Neural progenitor cell (in vitro differentiated cells): ENCODE measurements at regions not wholly inside any gene's neighbourhood (a gene's known extent, or its start where the extent isn't known, plus 50 kb on each side); places are given as distances from the start of the nearest gene placed in this dataset.
A peak's percentile ranks its signal among the peaks of the same experiment; 100 is the strongest.

Experiments
- DNase-seq: peaks from one replicate; pipeline ENCODE4 v3.0.0-alpha.2; 2016; ENCODE audit warnings: low spot score
- H2AFZ ChIP-seq: fragments of 200-600 bp; sonication (generic); replicated peaks from 2 replicates; pipeline ENCODE4 v1.6.1; 2016; ENCODE audit warnings: antibody characterized with exemption
- H3F3A ChIP-seq: fragments of 200-600 bp; sonication (generic); 2 replicates; pipeline ENCODE4 v1.6.1; 2016; ENCODE audit warnings: antibody characterized with exemption, low read depth
- H3K27ac ChIP-seq: fragments of 200-600 bp; sonication (generic); 2 replicates; pipeline ENCODE4 v1.5.1; 2016; ENCODE audit warnings: mild to moderate bottlenecking
- H3K27me3 ChIP-seq: fragments of 200-600 bp; sonication (generic); 2 replicates; pipeline ENCODE4 v1.6.1; 2016; ENCODE audit warnings: mild to moderate bottlenecking, moderate library complexity
- H3K36me3 ChIP-seq: fragments of 200-600 bp; sonication (generic); 2 replicates; pipeline ENCODE4 v1.5.1; 2016
- H3K4me1 ChIP-seq: fragments of 200-600 bp; sonication (generic); 2 replicates; pipeline ENCODE4 v1.6.1; 2016; ENCODE audit warnings: mixed run types
- H3K4me2 ChIP-seq: fragments of 200-600 bp; sonication (generic); 2 replicates; pipeline ENCODE4 v1.6.1; 2016
- H3K4me3 ChIP-seq: fragments of 200-600 bp; sonication (generic); 2 replicates; pipeline ENCODE4 v1.5.1; 2016
- H3K79me2 ChIP-seq: fragments of 200-600 bp; sonication (generic); 2 replicates; pipeline ENCODE4 v1.6.1; 2016; ENCODE audit warnings: low read depth
- H3K9ac ChIP-seq: fragments of 200-600 bp; sonication (generic); 2 replicates; pipeline ENCODE4 v1.6.1; 2016
- H3K9me3 ChIP-seq: fragments of 200-600 bp; sonication (generic); 2 replicates; pipeline ENCODE4 v1.5.1; 2016; ENCODE audit warnings: low read depth
- H4K20me1 ChIP-seq: fragments of 200-600 bp; sonication (generic); 2 replicates; pipeline ENCODE4 v1.6.1; 2016; ENCODE audit warnings: low read depth
- H3K27ac Mint-ChIP-seq: 3 replicates; pipeline ENCODE4 v1.8.0; 2021; ENCODE audit warnings: mixed read lengths
- H3K27me3 Mint-ChIP-seq: 2 replicates; pipeline ENCODE4 v1.8.0; 2022; ENCODE audit warnings: low read depth, mild to moderate bottlenecking, inconsistent platforms, moderate library complexity, mixed read lengths; ENCODE audit not compliant: insufficient read depth
- H3K36me3 Mint-ChIP-seq: 3 replicates; pipeline ENCODE4 v1.8.0; 2021; ENCODE audit warnings: mixed read lengths
- H3K4me1 Mint-ChIP-seq: 3 replicates; pipeline ENCODE4 v1.8.0; 2021; ENCODE audit warnings: mixed read lengths
- H3K4me3 Mint-ChIP-seq: 3 replicates; pipeline ENCODE4 v1.8.0; 2021; ENCODE audit warnings: mild to moderate bottlenecking, moderate library complexity, mixed read lengths
- H3K9me3 Mint-ChIP-seq: 3 replicates; pipeline ENCODE4 v1.8.0; 2020; ENCODE audit warnings: mixed read lengths
- EZH2 ChIP-seq: fragments of 200-600 bp; sonication (generic); IDR thresholded peaks from 2 replicates; pipeline ENCODE4 v1.6.1; 2017; ENCODE audit warnings: antibody characterized with exemption, mild to moderate bottlenecking, moderate library complexity
- EZH2phosphoT487 ChIP-seq: fragments of 200-600 bp; sonication (generic); IDR thresholded peaks from 2 replicates; pipeline ENCODE4 v1.6.1; 2017; ENCODE audit warnings: antibody characterized with exemption
- TF ChIP-seq, protein P1 (sequence below): fragments of 200-600 bp; sonication (generic); IDR thresholded peaks from 2 replicates; pipeline ENCODE4 v1.5.1; 2017; ENCODE audit warnings: antibody characterized with exemption, mild to moderate bottlenecking

DNA sequence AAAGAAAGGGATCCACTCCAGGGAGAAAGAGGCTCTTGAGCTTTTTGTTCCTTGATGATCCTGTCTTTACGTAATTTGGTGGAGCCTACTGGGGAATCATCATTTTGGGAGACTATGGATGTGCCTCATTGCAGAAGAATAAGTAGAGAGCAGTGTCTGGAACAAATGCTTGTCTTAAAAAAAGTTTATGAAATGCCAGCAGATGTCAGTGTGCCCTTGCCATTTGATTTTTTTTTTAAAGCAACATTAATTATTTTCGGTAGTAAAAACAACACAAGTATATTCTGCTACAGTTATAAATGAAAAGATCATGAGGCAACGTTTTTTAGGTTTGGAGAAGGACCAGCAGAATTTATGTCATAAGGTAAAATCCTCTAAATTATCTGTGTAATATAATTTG is 934.8 kb upstream of the EEF2KMT start:
- peaks cover 5% of the 10 kb centered on the region for H3K9me3 Mint-ChIP-seq

DNA sequence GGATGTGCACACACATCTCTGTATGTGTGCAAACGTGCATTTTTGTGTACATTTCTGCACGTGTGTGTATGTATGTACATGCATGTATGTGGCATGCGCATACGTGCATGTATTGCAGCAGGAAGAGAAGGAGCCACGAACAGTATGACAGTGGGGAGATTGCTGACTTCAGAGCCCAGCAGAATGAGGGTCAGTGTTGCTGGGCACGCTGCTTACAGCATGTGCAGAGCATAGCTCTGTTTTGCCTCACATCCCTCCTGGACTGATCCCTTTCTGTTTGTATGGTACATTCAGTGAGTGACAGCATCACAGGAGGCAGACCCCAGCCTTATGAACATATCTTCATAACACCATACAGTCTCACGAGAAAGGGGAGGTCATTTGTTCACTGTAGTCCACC is 934.0 kb upstream of the EEF2KMT start:
- Mint-ChIP-seq H3K9me3 (peaks cover 5% of the 10 kb centered on the region), H3K36me3 (peaks cover 9% of the 10 kb centered on the region), H3K27ac (no peak overlapping the region), H3K27me3 (no peaks in the 10 kb centered on the region), H3K4me1 (peaks cover 27% of the 10 kb centered on the region), H3K4me3 (no peak overlapping the region)
- DNase-seq, result no peak
- Histone ChIP-seq H3K27me3 (no peaks in the 10 kb centered on the region), H4K20me1 (no peaks in the 10 kb centered on the region), H3K9ac (no peak overlapping the region), H3K79me2 (no peaks in the 10 kb centered on the region), H3K9me3 (no peaks in the 10 kb centered on the region), H2AFZ (no peak overlapping the region), H3K4me1 (peaks cover 22% of the 10 kb centered on the region), H3K4me3 (no peak overlapping the region), H3K27ac (no peak overlapping the region), H3F3A (peaks cover 11% of the 10 kb centered on the region), H3K4me2 (no peak overlapping the region), H3K36me3 (no peaks in the 10 kb centered on the region)
- TF ChIP-seq, protein P1, sequence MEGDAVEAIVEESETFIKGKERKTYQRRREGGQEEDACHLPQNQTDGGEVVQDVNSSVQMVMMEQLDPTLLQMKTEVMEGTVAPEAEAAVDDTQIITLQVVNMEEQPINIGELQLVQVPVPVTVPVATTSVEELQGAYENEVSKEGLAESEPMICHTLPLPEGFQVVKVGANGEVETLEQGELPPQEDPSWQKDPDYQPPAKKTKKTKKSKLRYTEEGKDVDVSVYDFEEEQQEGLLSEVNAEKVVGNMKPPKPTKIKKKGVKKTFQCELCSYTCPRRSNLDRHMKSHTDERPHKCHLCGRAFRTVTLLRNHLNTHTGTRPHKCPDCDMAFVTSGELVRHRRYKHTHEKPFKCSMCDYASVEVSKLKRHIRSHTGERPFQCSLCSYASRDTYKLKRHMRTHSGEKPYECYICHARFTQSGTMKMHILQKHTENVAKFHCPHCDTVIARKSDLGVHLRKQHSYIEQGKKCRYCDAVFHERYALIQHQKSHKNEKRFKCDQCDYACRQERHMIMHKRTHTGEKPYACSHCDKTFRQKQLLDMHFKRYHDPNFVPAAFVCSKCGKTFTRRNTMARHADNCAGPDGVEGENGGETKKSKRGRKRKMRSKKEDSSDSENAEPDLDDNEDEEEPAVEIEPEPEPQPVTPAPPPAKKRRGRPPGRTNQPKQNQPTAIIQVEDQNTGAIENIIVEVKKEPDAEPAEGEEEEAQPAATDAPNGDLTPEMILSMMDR, result no peak
- TF ChIP-seq EZH2phosphoT487 (no peak), EZH2 (no peak)

More for the DNA sequence above, 934.8 kb upstream of the EEF2KMT start:
- Histone ChIP-seq H3K4me3 (no peak overlapping the region), H3K36me3 (no peaks in the 10 kb centered on the region), H3K27me3 (no peaks in the 10 kb centered on the region), H3K4me2 (peak overlapping the region; percentile 46), H3K27ac (peak overlapping the region; percentile 43), H3F3A (peaks cover 11% of the 10 kb centered on the region), H2AFZ (peak overlapping the region; percentile 77), H3K79me2 (no peaks in the 10 kb centered on the region), H3K9ac (no peak overlapping the region), H4K20me1 (no peaks in the 10 kb centered on the region), H3K9me3 (no peaks in the 10 kb centered on the region), H3K4me1 (peaks cover 22% of the 10 kb centered on the region)
- Mint-ChIP-seq H3K4me1 (peaks cover 27% of the 10 kb centered on the region), H3K27ac (no peak overlapping the region), H3K27me3 (no peaks in the 10 kb centered on the region), H3K36me3 (peaks cover 7% of the 10 kb centered on the region), H3K4me3 (no peak overlapping the region)
- DNase-seq, result no peak
- TF ChIP-seq EZH2, result no peak
- TF ChIP-seq, protein P1, result no peak

GRCh38 chr16:6031102-6031501 is 933.5 kb upstream of the EEF2KMT start:
- Histone ChIP-seq H3K36me3 (no peaks in the 10 kb centered on the region), H3F3A (peaks cover 11% of the 10 kb centered on the region), H3K79me2 (no peaks in the 10 kb centered on the region), H3K4me2 (no peak overlapping the region), H4K20me1 (no peaks in the 10 kb centered on the region), H3K9me3 (no peaks in the 10 kb centered on the region), H3K27me3 (no peaks in the 10 kb centered on the region), H3K27ac (no peak overlapping the region), H3K4me1 (peaks cover 19% of the 10 kb centered on the region), H3K4me3 (no peak overlapping the region), H2AFZ (no peak overlapping the region), H3K9ac (no peak overlapping the region)
- Mint-ChIP-seq H3K9me3 (peaks cover 5% of the 10 kb centered on the region), H3K4me1 (peaks cover 27% of the 10 kb centered on the region), H3K27ac (no peak overlapping the region), H3K27me3 (no peaks in the 10 kb centered on the region), H3K4me3 (no peak overlapping the region), H3K36me3 (peaks cover 9% of the 10 kb centered on the region)
- TF ChIP-seq EZH2phosphoT487 (no peak), EZH2 (no peak)
- TF ChIP-seq, protein P1, result no peak
- no peak for DNase-seq
